ENCODE measurements at regions not wholly inside any gene's neighbourhood (a gene's known extent, or its start where the extent isn't known, plus 50 kb on each side); places are given as distances from the start of the nearest gene placed in this dataset.

DNA sequence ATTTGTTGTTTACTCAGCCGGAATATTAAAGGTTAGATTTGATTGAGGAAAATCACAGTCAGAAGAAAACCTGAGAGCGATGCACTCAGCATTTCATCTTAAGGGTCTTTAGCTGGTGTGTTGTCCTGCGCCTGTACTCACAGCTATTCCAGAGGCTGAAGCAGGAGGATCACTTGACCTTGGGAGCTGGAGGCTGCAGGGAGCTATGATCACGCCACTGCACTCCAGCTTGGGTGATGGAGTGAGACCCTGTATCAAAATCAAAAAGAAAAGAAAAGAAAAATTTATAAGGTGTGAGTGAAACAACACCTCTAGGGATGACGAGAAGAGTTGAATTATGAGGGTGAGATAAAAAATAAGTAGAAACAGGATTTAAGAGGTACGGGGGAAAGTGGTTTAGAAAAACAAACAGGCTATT lies 165.0 kb downstream of the TRIM27 start:
- TF ChIP-seq CTCF (IDR thresholded peaks at IDR 0.05) = no peak
- TF ChIP-seq POLR2A (IDR thresholded peaks at IDR 0.05) = no peak

All from adrenal gland (tissue), 5 donors.